IMR-90 (cell line): ENCODE measurements at regions not wholly inside any gene's neighbourhood (a gene's known extent, or its start where the extent isn't known, plus 50 kb on each side); places are given as distances from the start of the nearest gene placed in this dataset.
"Not testable (repeated sequence)": the region's sequence is repeated elsewhere in the genome, so short reads cannot be mapped to it uniquely, and the experiment has no call there.

Experiments
- ATAC-seq: fragments of 200-7000 bp; cut with Tn5 transposase; 2 replicates; pipeline ENCODE4 v1.9.1; 2020; ENCODE audit warnings: low read depth, mild to moderate bottlenecking, moderate library complexity
- BruUV-seq: library from RNA; stranded (reverse); fragments of 400-500 nt; replicated peaks from 2 replicates; lab custom pipeline; 2021; lab: Mats Ljungman, UMichigan
- CTCF ChIA-PET: fragments of 300-600 bp; formaldehyde crosslinking; extraction: SDS; loops from one replicate; lab custom pipeline; 2021; ENCODE audit warnings: antibody characterized with exemption; lab: Yijun Ruan, JAX
- POLR2A ChIA-PET: fragments of 300-600 bp; sonication (Branson Sonifier 250); formaldehyde crosslinking; loops from one replicate; lab custom pipeline; 2022; ENCODE audit warnings: antibody characterized with exemption; ENCODE audit not compliant: unreplicated experiment; lab: Charles Lee
- DNase-seq: peaks from one replicate; pipeline ENCODE4 v3.0.0; 2013
- H2AFZ ChIP-seq: replicated peaks from 2 replicates; pipeline ENCODE3; 2013; ENCODE audit warnings: low read length, mild to moderate bottlenecking; ENCODE audit not compliant: poor library complexity
- H2AK5ac ChIP-seq: 2 replicates; pipeline ENCODE4 v1.6.1; 2013; ENCODE audit warnings: low read depth, low read length, inconsistent platforms
- H2AK9ac ChIP-seq: replicated peaks from 2 replicates; pipeline ENCODE3; 2013; ENCODE audit warnings: mild to moderate bottlenecking, low read depth, low read length, moderate library complexity; ENCODE audit not compliant: poor library complexity
- H2BK120ac ChIP-seq: 2 replicates; pipeline ENCODE4 v1.6.1; 2013; ENCODE audit warnings: low read depth, low read length, inconsistent platforms
- H2BK15ac ChIP-seq: 3 replicates; pipeline ENCODE4 v1.6.1; 2013; ENCODE audit warnings: low read depth, low read length, inconsistent platforms
- H2BK20ac ChIP-seq: 2 replicates; pipeline ENCODE4 v1.6.1; 2013; ENCODE audit warnings: low read depth, mild to moderate bottlenecking, inconsistent platforms, low read length, moderate library complexity
- H2BK5ac ChIP-seq: 2 replicates; pipeline ENCODE4 v1.6.1; 2013; ENCODE audit warnings: mild to moderate bottlenecking, low read depth, low read length, inconsistent platforms; ENCODE audit not compliant: poor library complexity, severe bottlenecking
- H3K14ac ChIP-seq: replicated peaks from 2 replicates; pipeline ENCODE4 v1.6.1; 2013; ENCODE audit warnings: low read depth, low read length, inconsistent platforms
- H3K18ac ChIP-seq: 2 replicates; pipeline ENCODE4 v1.6.1; 2013; ENCODE audit warnings: low read depth, low read length, control low read depth
- H3K23ac ChIP-seq: 2 replicates; pipeline ENCODE4 v1.6.1; 2013; ENCODE audit warnings: low read depth, low read length, inconsistent platforms
- H3K27ac ChIP-seq: 2 replicates; pipeline ENCODE4 v1.5.1; 2013; ENCODE audit warnings: mild to moderate bottlenecking, control low read depth, low read length; ENCODE audit not compliant: insufficient read depth
- H3K27me3 ChIP-seq: 2 replicates; pipeline ENCODE4 v1.6.1; 2013; ENCODE audit warnings: low read length; ENCODE audit not compliant: control insufficient read depth, insufficient read depth
- H3K36me3 ChIP-seq: 2 replicates; pipeline ENCODE4 v1.6.1; 2013; ENCODE audit warnings: low read length, mixed read lengths; ENCODE audit not compliant: control insufficient read depth, insufficient read depth
- H3K4ac ChIP-seq: 2 replicates; pipeline ENCODE4 v1.6.1; 2013; ENCODE audit warnings: low read depth, low read length, inconsistent platforms
- H3K4me1 ChIP-seq: 2 replicates; pipeline ENCODE4 v1.6.1; 2013; ENCODE audit warnings: low read length, mixed read lengths; ENCODE audit not compliant: control insufficient read depth, insufficient read depth
- H3K4me2 ChIP-seq: 2 replicates; pipeline ENCODE4 v1.6.1; 2013; ENCODE audit warnings: low read depth, mild to moderate bottlenecking, control low read depth, low read length, moderate library complexity
- H3K4me3 ChIP-seq: 2 replicates; pipeline ENCODE4 v1.5.1; 2013; ENCODE audit warnings: low read depth, mild to moderate bottlenecking, control low read depth, low read length, moderate library complexity; ENCODE audit not compliant: insufficient read depth
- H3K56ac ChIP-seq: 2 replicates; pipeline ENCODE4 v1.6.1; 2013; ENCODE audit warnings: low read length, inconsistent platforms; ENCODE audit not compliant: insufficient read depth; ENCODE audit errors: extremely low read depth
- H3K79me1 ChIP-seq, 2 experiments: 2 replicates each; pipeline ENCODE4 v1.6.1; 2013; ENCODE audit warnings: low read length in 2 of 2, inconsistent platforms in 1 of 2, low read depth in 1 of 2
- H3K9ac ChIP-seq: 2 replicates; pipeline ENCODE4 v1.6.1; 2013; ENCODE audit warnings: low read depth, low read length, control low read depth
- H3K9me1 ChIP-seq: 2 replicates; pipeline ENCODE4 v1.6.1; 2013; ENCODE audit warnings: low read length, inconsistent platforms; ENCODE audit not compliant: insufficient read depth
- H3K9me3 ChIP-seq: 2 replicates; pipeline ENCODE4 v1.6.1; 2013; ENCODE audit warnings: low read length; ENCODE audit not compliant: control insufficient read depth, insufficient read depth
- H4K20me1 ChIP-seq: 2 replicates; pipeline ENCODE4 v1.6.1; 2013; ENCODE audit warnings: low read length, inconsistent platforms; ENCODE audit not compliant: insufficient read depth
- H4K5ac ChIP-seq: 2 replicates; pipeline ENCODE4 v1.6.1; 2013; ENCODE audit warnings: mild to moderate bottlenecking, low read depth, low read length, control low read depth
- H4K8ac ChIP-seq, 2 experiments: 2 replicates each; pipeline ENCODE4 v1.6.1; 2013; ENCODE audit warnings: low read depth in 2 of 2, low read length in 2 of 2, control low read depth in 1 of 2, inconsistent platforms in 1 of 2
- H4K91ac ChIP-seq: 2 replicates; pipeline ENCODE4 v1.6.1; 2013; ENCODE audit warnings: low read depth, low read length, inconsistent platforms; ENCODE audit not compliant: insufficient read depth
- CTCF ChIP-seq: conservative IDR thresholded peaks from 2 replicates; pipeline ENCODE4 v1.5.1; 2012; ENCODE audit warnings: mild to moderate bottlenecking, low read depth, low read length, improper control_type of control experiment
- RAD21 ChIP-seq: IDR thresholded peaks from 2 replicates; pipeline ENCODE4 v1.6.1; 2012; ENCODE audit warnings: low read length, improper control_type of control experiment
- SMC3 ChIP-seq: fragments of 150-350 bp; IDR thresholded peaks from 2 replicates; pipeline ENCODE4 v1.6.1; 2016; ENCODE audit warnings: low read depth, mild to moderate bottlenecking, antibody characterized with exemption, low read length, moderate library complexity
- WGBS, 2 experiments: methylation state at CpG; one replicate each; pipeline versions ENCODE4 v1.1.5 to v1.1.7; 2013; ENCODE audit warnings: missing lambda C conversion rate in 2 of 2; ENCODE audit not compliant: insufficient read length in 1 of 2; ENCODE audit errors: extremely low coverage in 2 of 2; 5-methylcytosine and 5-hydroxymethylcytosine counted together
- dilution Hi-C: fragments of 300-500 bp; cut with HindIII; formaldehyde crosslinking; loops from one replicate; pipeline ENCODE4 v1.14.3; 2018; ENCODE audit warnings: low sequenced_read_pairs; ENCODE audit not compliant: unreplicated experiment
- in situ Hi-C: fragments of 300-500 bp; cut with MboI; formaldehyde crosslinking; loops from 3 replicates; pipeline ENCODE4 v1.14.3; 2019; ENCODE audit warnings: low sequenced_read_pairs, inconsistent platforms, mixed read lengths
- intact Hi-C: fragments of 100-400 bp; cut with micrococcal nuclease; formaldehyde crosslinking; loops from 2 replicates; pipeline ENCODE4 v1.10.0; 2022

GRCh38 chr11:89614428-89614827 lies 95.7 kb upstream of the TRIM77 start:
- H2BK5ac ChIP-seq, H3K18ac ChIP-seq, H3K4ac ChIP-seq, H4K5ac ChIP-seq, intact Hi-C loops, BruUV-seq, H3K9me3 ChIP-seq, POLR2A ChIA-PET, H3K4me2 ChIP-seq, H3K27ac ChIP-seq, H3K4me1 ChIP-seq, dilution Hi-C loops, H3K9ac ChIP-seq, H2BK20ac ChIP-seq, H4K20me1 ChIP-seq, H3K9me1 ChIP-seq, H3K56ac ChIP-seq, H3K14ac ChIP-seq, H3K36me3 ChIP-seq, H2AK9ac ChIP-seq, H3K27me3 ChIP-seq, H4K8ac ChIP-seq, H2BK15ac ChIP-seq, H3K79me1 ChIP-seq, H3K23ac ChIP-seq, ATAC-seq, H3K4me3 ChIP-seq, H2AFZ ChIP-seq, H2BK120ac ChIP-seq, H4K91ac ChIP-seq, H2AK5ac ChIP-seq: not testable (repeated sequence)
- CTCF ChIA-PET, result interaction anchor here (0.6 to 0.7 kb wide), 6 partner anchors 38 to 1798 kb away, joined by 3 to 7 read pairs (median 3); no protein-coding TSS in a partner anchor
- TF ChIP-seq SMC3 (peak; percentile 17; the same call in 1 of the 2 replicates), CTCF (peak; percentile 33; the same call in 1 of the 2 replicates), RAD21 (peak; percentile 39)
- DNase-seq, result peak; percentile 14
- in situ Hi-C loops, result loop anchor here (5.0 to 10.0 kb wide), 2 partner anchors 280 to 512 kb away; no protein-coding TSS in a partner anchor
- no CpG with 5 or more reads among the region's 5 CpGs for WGBS, 2 experiments

- no CpG with 5 or more reads among the region's 1 CpG for WGBS, 2 experiments
- POLR2A ChIA-PET, H3K9me3 ChIP-seq, H4K5ac ChIP-seq, H2AFZ ChIP-seq, BruUV-seq, H3K4ac ChIP-seq, H3K23ac ChIP-seq, intact Hi-C loops, CTCF ChIA-PET, dilution Hi-C loops, H3K4me3 ChIP-seq, H3K4me1 ChIP-seq, H3K36me3 ChIP-seq, H4K91ac ChIP-seq, H3K79me1 ChIP-seq, H2BK20ac ChIP-seq, H2BK5ac ChIP-seq, H3K4me2 ChIP-seq, ATAC-seq, H3K27ac ChIP-seq, DNase-seq, H2BK15ac ChIP-seq, H2AK9ac ChIP-seq, H4K8ac ChIP-seq, H3K14ac ChIP-seq, H2BK120ac ChIP-seq, H2AK5ac ChIP-seq, H3K9ac ChIP-seq, H3K56ac ChIP-seq, H4K20me1 ChIP-seq, H3K9me1 ChIP-seq, H3K27me3 ChIP-seq: not testable (repeated sequence)
- peak overlapping the region; percentile 74; the same call in 1 of the 2 replicates for H3K18ac ChIP-seq
- in situ Hi-C loops, result loop anchor here (10.0 kb wide), 1 partner anchor 281 kb away; no protein-coding TSS in a partner anchor
These were observed 94.5 kb upstream of the TRIM77 start for GRCh38 chr11:89615642-89616041.
